ENCODE measurements at regions not wholly inside any gene's neighbourhood (a gene's known extent, or its start where the extent isn't known, plus 50 kb on each side); places are given as distances from the start of the nearest gene placed in this dataset.

DNA sequence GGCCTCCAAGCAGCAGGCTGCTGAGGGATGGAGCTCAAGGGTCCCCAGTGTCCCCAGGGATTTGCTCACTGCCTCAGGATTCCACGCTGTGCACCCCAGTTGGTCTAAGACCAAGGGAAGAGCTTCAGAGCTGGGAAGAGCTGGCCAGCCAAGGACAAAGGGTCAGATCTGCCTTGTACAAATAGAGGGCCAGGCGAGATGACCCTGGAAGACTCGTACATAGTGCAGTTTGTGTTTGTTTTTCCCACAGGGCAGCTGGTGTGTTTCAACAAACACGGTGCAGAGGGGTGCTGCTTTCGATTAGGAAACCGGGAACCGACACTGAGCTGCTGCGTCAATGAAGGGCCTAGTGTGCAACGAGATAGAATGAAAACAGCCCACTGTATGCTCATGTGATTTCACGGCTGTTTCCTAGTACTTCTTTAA, 56.1 kb upstream of the TRPM1 start:
- Mint-ChIP-seq H3K9me3 (no peaks in the 10 kb centered on the region), H3K27me3 (ENCODE audit: insufficient read depth) (peaks cover 55% of the 10 kb centered on the region), H3K4me1 (ENCODE audit: low read depth) (no peaks in the 10 kb centered on the region), H3K27ac (no peak overlapping the region), H3K36me3 (ENCODE audit: low read depth) (no peaks in the 10 kb centered on the region), H3K4me3 (no peak overlapping the region)
- no peak for DNase-seq
- TF ChIP-seq CTCF (IDR thresholded peaks at IDR 0.05): no peak

DNA sequence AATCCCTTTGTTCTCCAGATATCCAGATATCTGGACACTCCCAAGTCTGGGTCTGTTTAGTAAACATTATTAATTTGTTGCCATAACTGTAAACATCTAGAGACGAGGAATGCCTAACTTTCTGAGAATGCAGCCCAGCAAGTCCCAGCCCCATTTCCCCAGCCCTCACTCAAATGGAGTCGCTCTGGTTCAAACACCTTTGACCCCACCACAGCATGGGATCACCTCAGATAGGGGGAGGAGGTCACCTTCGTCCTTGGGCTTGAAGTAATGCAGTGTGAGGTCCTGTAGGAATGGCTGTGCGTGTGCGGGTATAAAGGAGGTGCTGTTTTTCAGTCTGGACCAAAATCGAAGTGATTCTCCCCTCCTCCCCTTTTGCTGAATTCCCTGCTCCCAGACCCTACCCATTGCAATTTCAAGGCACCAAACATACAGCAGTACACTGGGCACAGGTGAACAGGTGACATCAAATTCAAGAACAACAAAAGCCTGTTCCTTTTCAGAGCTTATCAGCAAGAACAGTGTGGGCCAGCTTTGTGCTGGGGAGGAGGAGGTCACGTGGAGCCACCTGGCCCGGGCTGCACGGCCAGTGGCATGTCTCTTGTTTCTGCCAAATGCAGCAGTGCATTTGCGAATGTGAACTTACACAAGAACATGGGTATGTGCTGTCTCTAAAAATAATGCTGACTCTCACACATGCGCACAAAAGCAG, 57.5 kb upstream of the TRPM1 start:
- Mint-ChIP-seq H3K27ac (no peak overlapping the region), H3K4me3 (no peak overlapping the region), H3K27me3 (ENCODE audit: insufficient read depth) (peaks cover 53% of the 10 kb centered on the region), H3K4me1 (ENCODE audit: low read depth) (no peaks in the 10 kb centered on the region), H3K36me3 (ENCODE audit: low read depth) (no peaks in the 10 kb centered on the region), H3K9me3 (no peaks in the 10 kb centered on the region)
- no peak for DNase-seq
- no peak for TF ChIP-seq CTCF (IDR thresholded peaks at IDR 0.05)

DNA sequence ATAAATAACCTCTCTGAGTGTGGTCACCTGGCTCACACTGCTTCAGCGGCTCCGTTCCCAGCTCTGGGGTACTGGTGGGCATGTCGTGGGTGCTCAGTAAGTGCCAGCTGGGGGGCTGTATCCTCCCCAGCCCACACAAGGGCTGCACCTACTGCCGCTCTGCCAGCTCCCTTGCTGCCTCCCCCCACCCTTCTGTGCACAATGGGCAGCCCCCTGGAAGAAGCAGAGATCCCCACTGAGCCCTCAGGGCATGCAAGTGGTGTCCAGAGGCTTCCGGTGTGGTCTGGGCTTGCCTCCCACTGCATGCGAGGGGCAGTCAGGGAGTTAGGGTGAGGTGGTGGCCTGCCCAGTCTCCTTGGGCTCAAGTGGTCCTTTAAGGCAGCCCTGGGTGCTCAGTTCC, 58.3 kb upstream of the TRPM1 start:
- H3K9me3 Mint-ChIP-seq: no peaks in the 10 kb centered on the region
- H3K36me3 Mint-ChIP-seq (ENCODE audit: low read depth): no peaks in the 10 kb centered on the region
- no peak for TF ChIP-seq CTCF (IDR thresholded peaks at IDR 0.05)
- no peak overlapping the region for H3K27ac Mint-ChIP-seq
- peaks cover 55% of the 10 kb centered on the region for H3K27me3 Mint-ChIP-seq (ENCODE audit: insufficient read depth)
- 0 out of 2 replicates have a peak, but pooled peaks cover 5% of the 10 kb centered on the region for H3K4me1 Mint-ChIP-seq (ENCODE audit: low read depth)
- no peak overlapping the region for H3K4me3 Mint-ChIP-seq
- DNase-seq: no peak

DNA sequence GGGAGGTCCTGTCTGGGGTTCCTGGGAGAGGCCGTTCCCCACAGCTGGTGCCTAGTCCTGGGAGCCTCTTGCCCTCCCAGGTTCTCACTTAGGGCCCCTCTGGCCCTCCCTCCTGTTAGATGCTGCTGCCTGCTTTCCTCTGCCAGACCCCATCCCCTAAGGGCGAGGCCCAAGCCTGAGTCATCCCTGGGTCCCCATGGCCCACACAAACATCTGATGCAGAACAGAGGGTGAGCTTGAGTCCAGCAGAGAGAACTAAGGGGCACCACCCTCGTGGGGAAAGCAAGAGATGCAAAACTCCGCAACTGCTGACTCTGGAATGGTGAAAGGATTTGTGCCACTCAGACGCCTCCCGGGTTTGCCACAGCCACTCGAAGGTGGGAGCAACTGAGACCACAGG, 58.8 kb upstream of the TRPM1 start:
- no peak for DNase-seq
- TF ChIP-seq CTCF (IDR thresholded peaks at IDR 0.05): no peak
- Mint-ChIP-seq H3K36me3 (ENCODE audit: low read depth) (no peaks in the 10 kb centered on the region), H3K4me3 (no peak overlapping the region), H3K27ac (no peak overlapping the region), H3K4me1 (ENCODE audit: low read depth) (0 out of 2 replicates have a peak, but pooled peaks cover 5% of the 10 kb centered on the region), H3K9me3 (no peaks in the 10 kb centered on the region), H3K27me3 (ENCODE audit: insufficient read depth) (peaks cover 50% of the 10 kb centered on the region)

GRCh38 chr15:31160740-31161495, 59.4 kb upstream of the TRPM1 start:
- Mint-ChIP-seq H3K27ac (no peak overlapping the region), H3K27me3 (ENCODE audit: insufficient read depth) (peaks cover 44% of the 10 kb centered on the region), H3K4me1 (ENCODE audit: low read depth) (0 out of 2 replicates have a peak, but pooled peaks cover 5% of the 10 kb centered on the region), H3K9me3 (no peaks in the 10 kb centered on the region), H3K36me3 (ENCODE audit: low read depth) (no peaks in the 10 kb centered on the region), H3K4me3 (no peak overlapping the region)
- TF ChIP-seq CTCF (IDR thresholded peaks at IDR 0.05): no peak
- DNase-seq: no peak
